ENCODE measurements at regions not wholly inside any gene's neighbourhood (a gene's known extent, or its start where the extent isn't known, plus 50 kb on each side); places are given as distances from the start of the nearest gene placed in this dataset.

DNA sequence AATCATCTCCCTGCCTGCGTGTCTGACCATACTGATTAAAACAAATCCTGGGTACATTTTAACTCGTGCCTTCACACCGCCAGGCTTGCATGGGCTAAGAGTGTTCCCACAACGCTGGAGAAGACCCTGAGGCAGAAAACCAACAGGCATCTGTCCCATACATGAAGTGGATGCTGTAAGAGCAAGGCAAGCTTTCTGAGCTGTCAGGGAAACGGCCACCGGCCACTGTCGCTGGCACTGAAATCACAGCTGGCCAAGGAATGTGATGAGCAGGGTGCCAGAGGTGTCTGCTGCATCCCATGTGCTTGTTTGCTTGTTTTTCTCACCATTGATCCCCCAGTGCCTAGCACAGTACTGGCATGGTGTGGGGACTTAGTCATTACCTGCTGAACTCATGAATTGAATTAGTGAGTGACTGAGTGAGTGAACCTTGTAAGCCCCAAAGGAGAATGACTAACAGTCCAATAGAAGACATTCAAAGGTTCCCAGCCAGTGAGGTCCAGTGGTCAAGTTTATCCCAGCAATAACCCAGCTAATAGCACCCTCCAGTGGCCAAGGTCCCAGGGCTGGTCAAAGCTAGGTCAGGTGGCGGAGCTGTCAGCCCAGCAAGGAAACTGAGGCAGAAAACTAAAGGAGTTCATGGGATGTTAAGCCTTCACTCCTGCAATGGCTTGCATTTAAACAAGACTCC, 92.7 kb upstream of the CDH5 start:
- TF ChIP-seq CTCF (IDR thresholded peaks at IDR 0.05; ENCODE audit: low read depth, low read length, missing control alignments), result peak; percentile 46
- DNase-seq (ENCODE audit: low read depth), result no peak
- in situ Hi-C loops (cut with HindIII; ENCODE audit: low sequenced_read_pairs), result loop anchor here (25.0 kb wide), 1 partner anchor 1161 kb away; the partner anchor contains the start of gene CDH11
- H3K4me3 ChIP-seq (ENCODE audit: low read depth, low read length), result no peak overlapping the region

DNA sequence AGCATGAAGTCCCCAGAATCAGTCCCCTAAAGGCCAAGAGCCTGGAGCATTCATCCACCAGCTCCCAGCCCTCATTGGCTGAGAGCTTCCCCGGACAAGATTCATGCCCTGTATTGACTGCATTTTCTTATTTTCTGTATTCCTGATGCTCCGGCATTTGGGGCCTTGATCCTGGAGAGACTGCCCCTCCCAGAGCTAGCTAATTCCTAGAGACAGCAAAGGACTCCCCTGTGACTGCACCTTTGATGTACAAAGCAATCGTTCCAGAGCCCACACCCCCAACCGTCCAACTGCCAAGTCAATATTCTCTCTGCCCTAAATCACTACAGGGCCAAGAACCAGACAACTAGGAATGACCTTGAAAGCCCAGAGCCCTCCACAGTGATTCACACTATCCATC, 93.4 kb upstream of the CDH5 start:
- no peak for DNase-seq (ENCODE audit: low read depth)
- no peak for TF ChIP-seq CTCF (IDR thresholded peaks at IDR 0.05; ENCODE audit: low read depth, low read length, missing control alignments)
- in situ Hi-C loops (cut with HindIII; ENCODE audit: low sequenced_read_pairs), result loop anchor here (25.0 kb wide), 1 partner anchor 1161 kb away; the partner anchor contains the start of gene CDH11
- H3K4me3 ChIP-seq (ENCODE audit: low read depth, low read length), result no peak overlapping the region

GRCh38 chr16:66272461-66272860, 94.0 kb upstream of the CDH5 start:
- in situ Hi-C loops (cut with HindIII; ENCODE audit: low sequenced_read_pairs), result loop anchor here (25.0 kb wide), 1 partner anchor 1160 kb away; the partner anchor contains the start of gene CDH11

DNA sequence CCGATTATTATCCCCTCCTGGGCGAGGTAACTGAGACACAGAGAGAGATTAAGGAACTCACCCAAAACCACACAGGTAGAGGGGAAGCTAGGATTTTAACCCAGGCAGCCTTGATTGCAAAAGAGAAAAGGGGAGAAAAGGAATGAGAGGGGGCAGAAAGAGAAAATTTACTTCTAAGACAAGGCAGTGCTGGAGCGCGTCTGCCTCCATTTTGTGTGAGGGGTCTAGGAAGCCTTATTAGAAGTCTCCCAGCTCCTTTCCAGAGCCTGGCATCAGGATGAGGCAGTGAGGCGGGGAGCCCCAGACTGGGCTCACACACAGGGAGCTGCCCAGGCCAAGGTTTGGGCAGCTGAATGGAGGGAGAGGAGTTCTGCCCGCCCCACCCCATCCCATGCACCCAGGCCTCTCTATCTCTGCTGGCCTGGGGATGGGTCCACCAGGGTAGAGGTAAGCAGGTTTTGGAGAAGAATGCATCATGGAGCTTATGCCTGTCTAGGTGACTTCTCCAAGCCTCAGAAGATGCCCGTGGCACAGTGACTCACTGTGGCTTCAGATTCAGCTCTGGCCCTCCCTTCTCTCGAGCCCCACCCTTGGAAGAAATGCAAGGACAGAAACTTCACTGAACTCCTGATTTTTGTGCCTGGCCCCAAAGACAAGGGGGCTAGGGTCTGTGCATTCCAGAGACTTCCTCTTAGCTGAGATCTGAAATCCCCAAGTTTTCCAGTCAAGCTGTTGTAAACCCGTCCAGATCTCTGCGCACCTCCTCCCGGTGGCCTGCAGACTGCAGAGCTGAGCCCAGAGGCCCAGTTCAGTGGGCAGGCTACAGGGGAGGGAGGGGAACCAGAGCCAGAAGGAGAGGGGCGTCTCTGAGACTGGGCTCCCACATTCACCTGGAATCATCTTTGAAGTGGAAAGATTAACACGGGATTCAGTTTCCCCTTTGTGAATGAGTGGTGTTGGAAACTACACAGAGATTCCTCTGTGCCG, 95.1 kb upstream of the CDH5 start:
- no peak for TF ChIP-seq CTCF (IDR thresholded peaks at IDR 0.05; ENCODE audit: low read depth, low read length, missing control alignments)
- no peak overlapping the region for H3K4me3 ChIP-seq (ENCODE audit: low read depth, low read length)
- no peak for DNase-seq (ENCODE audit: low read depth)
- in situ Hi-C loops (cut with HindIII; ENCODE audit: low sequenced_read_pairs), result loop anchor here (25.0 kb wide), 1 partner anchor 1159 kb away; the partner anchor contains the start of gene CDH11

More at GRCh38 chr16:66272461-66272860, 94.0 kb upstream of the CDH5 start:
- TF ChIP-seq CTCF (IDR thresholded peaks at IDR 0.05; ENCODE audit: low read depth, low read length, missing control alignments), result no peak
- no peak for DNase-seq (ENCODE audit: low read depth)
- no peak overlapping the region for H3K4me3 ChIP-seq (ENCODE audit: low read depth, low read length)

- in situ Hi-C loops (cut with HindIII; ENCODE audit: low sequenced_read_pairs), result loop anchor here (25.0 kb wide), 1 partner anchor 1158 kb away; the partner anchor contains the start of gene CDH11
These were observed 96.1 kb upstream of the CDH5 start for GRCh38 chr16:66270333-66270927.

More at GRCh38 chr16:66270333-66270927, 96.1 kb upstream of the CDH5 start:
- H3K4me3 ChIP-seq (ENCODE audit: low read depth, low read length), result no peak overlapping the region
- TF ChIP-seq CTCF (IDR thresholded peaks at IDR 0.05; ENCODE audit: low read depth, low read length, missing control alignments), result peak; percentile 71
- DNase-seq (ENCODE audit: low read depth), result no peak

All from astrocyte of the cerebellum (primary cell).